Nephron progenitor cell (in vitro differentiated cells): ENCODE measurements at regions not wholly inside any gene's neighbourhood (a gene's known extent, or its start where the extent isn't known, plus 50 kb on each side); places are given as distances from the start of the nearest gene placed in this dataset.

ENCODE experiments used
- DNase-seq: peaks from one replicate; pipeline ENCODE4 v3.0.0; 2021
- H3K27ac Mint-ChIP-seq: 2 replicates; pipeline ENCODE4 v1.8.0; 2021; ENCODE audit warnings: mild to moderate bottlenecking, moderate library complexity, mixed read lengths
- H3K27me3 Mint-ChIP-seq: 2 replicates; pipeline ENCODE4 v1.8.0; 2021; ENCODE audit warnings: mild to moderate bottlenecking, low read depth, mixed read lengths; ENCODE audit not compliant: poor library complexity
- H3K36me3 Mint-ChIP-seq: 2 replicates; pipeline ENCODE4 v1.8.0; 2021; ENCODE audit warnings: low read depth, mixed read lengths
- H3K4me1 Mint-ChIP-seq: 2 replicates; pipeline ENCODE4 v1.8.0; 2021; ENCODE audit warnings: mixed read lengths
- H3K4me3 Mint-ChIP-seq: 2 replicates; pipeline ENCODE4 v1.8.0; 2021; ENCODE audit warnings: mild to moderate bottlenecking, moderate library complexity, mixed read lengths
- H3K9me3 Mint-ChIP-seq: 2 replicates; pipeline ENCODE4 v1.8.0; 2021; ENCODE audit warnings: mild to moderate bottlenecking, moderate library complexity, mixed read lengths
- CTCF ChIP-seq: fragments of 200-600 bp; sonication (generic); IDR thresholded peaks from 2 replicates; pipeline ENCODE4 v1.5.0; 2021; ENCODE audit warnings: antibody characterized with exemption

- Mint-ChIP-seq H3K4me1 (peaks cover 12% of the 10 kb centered on the region), H3K9me3 (no peaks in the 10 kb centered on the region), H3K27me3 (peaks cover 8% of the 10 kb centered on the region), H3K27ac (no peak overlapping the region), H3K36me3 (no peaks in the 10 kb centered on the region), H3K4me3 (no peak overlapping the region)
- no peak for TF ChIP-seq CTCF
- no peak for DNase-seq
These were observed 63.7 kb upstream of the ANTXRL start for GRCh38 chr10:46223064-46223480.

- DNase-seq, result no peak
- TF ChIP-seq CTCF, result no peak
- H3K4me1 Mint-ChIP-seq, result peaks cover 9% of the 10 kb centered on the region
- no peak overlapping the region for H3K4me3 Mint-ChIP-seq
- no peaks in the 10 kb centered on the region for H3K9me3 Mint-ChIP-seq
- peaks cover 8% of the 10 kb centered on the region for H3K27me3 Mint-ChIP-seq
- H3K27ac Mint-ChIP-seq, result no peak overlapping the region
- H3K36me3 Mint-ChIP-seq, result no peaks in the 10 kb centered on the region
These were observed 63.0 kb upstream of the ANTXRL start for GRCh38 chr10:46223626-46224413.

- no peaks in the 10 kb centered on the region for H3K36me3 Mint-ChIP-seq
- H3K9me3 Mint-ChIP-seq, result peaks cover 4% of the 10 kb centered on the region
- peaks cover 8% of the 10 kb centered on the region for H3K27me3 Mint-ChIP-seq
- no peak for DNase-seq
- H3K4me1 Mint-ChIP-seq, result peaks cover 9% of the 10 kb centered on the region
- no peak for TF ChIP-seq CTCF
- no peak overlapping the region for H3K27ac Mint-ChIP-seq
- H3K4me3 Mint-ChIP-seq, result no peak overlapping the region
These were observed 62.4 kb upstream of the ANTXRL start for GRCh38 chr10:46224414-46224682.

- Mint-ChIP-seq H3K27ac (no peak overlapping the region), H3K9me3 (peaks cover 14% of the 10 kb centered on the region), H3K36me3 (no peaks in the 10 kb centered on the region), H3K4me1 (peaks cover 9% of the 10 kb centered on the region), H3K4me3 (no peak overlapping the region), H3K27me3 (peaks cover 8% of the 10 kb centered on the region)
- TF ChIP-seq CTCF, result no peak
- no peak for DNase-seq
These were observed 61.2 kb upstream of the ANTXRL start for GRCh38 chr10:46225597-46225996.

- no peak for TF ChIP-seq CTCF
- Mint-ChIP-seq H3K36me3 (no peaks in the 10 kb centered on the region), H3K9me3 (peaks cover 15% of the 10 kb centered on the region), H3K4me3 (no peak overlapping the region), H3K4me1 (peaks cover 9% of the 10 kb centered on the region), H3K27ac (no peak overlapping the region), H3K27me3 (peaks cover 8% of the 10 kb centered on the region)
- no peak for DNase-seq
These were observed 60.6 kb upstream of the ANTXRL start for GRCh38 chr10:46226232-46226631.

GRCh38 chr10:46226900-46227558 is 59.8 kb upstream of the ANTXRL start:
- H3K27me3 Mint-ChIP-seq, result peaks cover 11% of the 10 kb centered on the region
- no peak overlapping the region for H3K4me3 Mint-ChIP-seq
- no peak overlapping the region for H3K27ac Mint-ChIP-seq
- H3K36me3 Mint-ChIP-seq, result no peaks in the 10 kb centered on the region
- no peak for DNase-seq
- no peak for TF ChIP-seq CTCF
- peaks cover 15% of the 10 kb centered on the region for H3K9me3 Mint-ChIP-seq
- peaks cover 9% of the 10 kb centered on the region for H3K4me1 Mint-ChIP-seq
